GM18508 (cell line): ENCODE measurements at regions not wholly inside any gene's neighbourhood (a gene's known extent, or its start where the extent isn't known, plus 50 kb on each side); places are given as distances from the start of the nearest gene placed in this dataset.
"Not testable (repeated sequence)": the region's sequence is repeated elsewhere in the genome, so short reads cannot be mapped to it uniquely, and the experiment has no call there.

ENCODE experiments used
- ATAC-seq: cut with Tn5 transposase; IDR thresholded peaks from one replicate; pipeline ENCODE4 v1.9.1; 2021; ENCODE audit warnings: moderate number of reproducible peaks; ENCODE audit not compliant: insufficient read depth, unreplicated experiment

DNA sequence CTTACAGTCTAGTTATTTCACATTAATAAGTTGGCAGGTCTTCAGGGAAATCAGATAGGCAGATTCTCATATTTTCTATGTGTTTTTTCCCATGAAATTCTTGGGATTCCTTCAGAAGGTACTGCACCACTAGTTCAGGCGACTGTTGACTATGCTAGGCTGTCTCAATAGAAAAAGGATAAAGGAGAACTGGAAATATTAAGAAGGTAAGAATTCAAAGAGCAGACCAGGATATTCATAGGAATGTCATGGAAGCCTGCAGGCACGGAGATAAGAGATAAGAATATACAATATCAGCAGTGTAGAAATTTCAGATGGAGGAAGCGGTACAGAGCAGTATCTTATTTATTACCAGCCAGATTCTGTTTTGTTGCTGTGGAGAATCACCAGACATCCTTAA lies 432.1 kb upstream of the MDFIC2 start:
- no peak for ATAC-seq

DNA sequence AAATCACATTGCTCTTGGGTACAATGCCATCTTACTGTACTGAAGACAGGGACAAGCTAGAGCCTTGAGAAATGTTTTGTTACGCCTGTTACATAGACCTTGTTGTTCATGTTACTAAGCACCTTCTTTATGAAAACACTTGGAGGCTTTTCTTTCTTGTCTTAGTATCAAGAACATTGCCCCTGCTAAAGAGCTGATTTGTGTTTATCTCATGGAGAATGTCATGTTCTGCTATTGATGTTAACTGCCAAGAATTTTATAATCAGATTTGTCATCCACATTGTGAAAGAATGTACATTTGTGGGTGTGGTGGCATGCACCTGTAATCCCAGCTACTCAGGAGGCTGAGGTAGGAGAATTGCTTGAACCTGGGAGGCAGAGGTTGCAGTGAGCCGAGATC lies 431.3 kb upstream of the MDFIC2 start:
- no peak for ATAC-seq

DNA sequence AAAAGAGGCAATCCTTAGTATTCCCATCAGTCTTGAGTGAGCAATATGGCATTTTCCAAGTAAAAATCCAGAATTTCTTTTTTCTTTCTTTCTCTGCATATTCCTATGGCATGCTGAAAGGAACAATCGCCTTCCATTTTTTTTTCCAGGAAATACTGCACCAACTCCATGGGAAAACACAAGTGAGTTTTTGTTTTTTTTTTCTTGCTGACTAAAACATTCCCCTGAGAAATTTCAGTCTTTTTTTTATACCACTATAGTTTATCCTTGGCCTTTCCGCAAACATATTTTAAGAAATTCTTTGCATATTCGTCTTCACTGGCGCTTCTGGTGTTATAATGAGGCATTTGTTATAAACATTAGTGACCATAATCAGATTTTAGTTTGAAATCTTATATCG lies 429.6 kb upstream of the MDFIC2 start:
- ATAC-seq: no peak

GRCh38 chr3:70740872-70741271 lies 428.4 kb upstream of the MDFIC2 start:
- no peak for ATAC-seq

GRCh38 chr3:70740071-70740470 lies 427.6 kb upstream of the MDFIC2 start:
- no peak for ATAC-seq

DNA sequence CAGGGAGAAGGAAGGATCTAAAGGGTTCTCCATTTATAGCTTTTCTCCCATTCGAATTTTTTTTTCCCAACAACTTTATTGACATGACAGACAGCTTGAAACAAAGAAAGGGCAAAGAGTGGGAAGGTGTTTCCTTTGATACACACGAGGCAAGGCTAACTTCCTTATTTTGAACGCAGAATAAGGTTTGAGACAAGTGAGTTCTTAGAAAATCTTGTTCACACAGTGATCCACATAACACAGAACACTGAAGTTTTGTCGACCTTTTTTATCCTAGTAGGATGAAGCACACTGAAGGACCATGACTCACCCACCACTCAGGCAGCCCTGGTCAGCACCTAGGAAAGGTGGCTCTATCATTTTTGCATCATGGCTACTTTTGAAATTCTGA lies 425.8 kb upstream of the MDFIC2 start:
- no peak for ATAC-seq

GRCh38 chr3:70737666-70738290 lies 425.3 kb upstream of the MDFIC2 start:
- ATAC-seq: no peak

DNA sequence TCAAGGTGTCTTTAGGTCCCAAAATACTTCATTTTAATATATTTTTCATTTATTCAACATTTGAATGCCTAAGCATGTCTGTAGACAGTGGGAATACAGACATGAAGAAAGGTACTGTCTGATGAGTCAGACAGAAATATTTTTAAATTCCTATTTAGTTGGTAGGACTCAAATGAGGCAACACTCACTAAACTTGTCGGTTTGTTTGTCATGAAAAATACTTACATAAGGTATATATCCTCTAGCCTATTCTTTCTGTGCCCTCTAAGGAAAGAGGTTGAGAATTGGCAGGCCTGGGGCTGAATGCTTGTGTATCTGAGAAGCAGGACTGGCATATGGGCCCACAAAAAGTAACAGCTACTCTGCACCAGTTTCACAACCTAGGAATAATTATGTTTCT lies 423.6 kb upstream of the MDFIC2 start:
- no peak for ATAC-seq

DNA sequence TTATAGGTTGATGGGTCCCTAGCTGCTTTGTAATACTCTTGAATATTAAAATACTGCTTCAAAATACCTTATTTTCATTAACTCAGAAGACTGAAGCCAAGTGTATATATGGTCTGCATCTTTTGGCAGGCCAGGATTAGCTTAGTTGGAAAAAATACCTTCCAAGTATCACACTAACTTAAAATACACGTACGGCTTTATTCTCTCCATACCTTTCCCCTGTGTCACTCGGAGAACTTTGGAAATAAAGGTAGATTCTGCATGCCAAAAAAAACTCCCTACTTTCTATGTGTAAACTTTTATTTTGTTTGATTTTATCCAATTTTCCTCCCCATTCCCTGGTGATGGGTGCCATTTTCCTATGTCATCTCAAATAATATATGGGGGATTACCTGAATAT lies 422.3 kb upstream of the MDFIC2 start:
- ATAC-seq: no peak

DNA sequence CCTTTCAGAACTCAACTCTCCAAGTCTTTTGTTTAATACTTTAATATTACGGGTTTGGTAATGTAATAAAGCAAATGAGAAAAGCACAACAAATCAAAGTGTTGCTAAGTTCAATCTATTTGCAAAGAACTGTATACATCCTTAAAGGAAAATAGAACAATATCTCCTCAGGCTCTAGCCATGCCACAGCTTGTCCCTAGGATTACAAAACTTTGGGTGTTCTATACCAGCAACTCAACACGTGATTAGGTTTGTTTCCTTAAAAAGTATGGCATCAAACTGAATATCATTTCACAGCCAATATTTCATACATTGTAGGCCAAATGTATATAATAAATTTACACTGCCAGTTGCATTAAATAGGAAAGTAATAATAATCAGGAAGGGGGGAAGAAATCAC lies 418.6 kb upstream of the MDFIC2 start:
- no peak for ATAC-seq

- no peak for ATAC-seq
These were observed 417.4 kb upstream of the MDFIC2 start for GRCh38 chr3:70729845-70730244.

- no peak for ATAC-seq
These were observed 415.9 kb upstream of the MDFIC2 start for GRCh38 chr3:70728311-70728710.

- ATAC-seq: no peak
These were observed 414.5 kb upstream of the MDFIC2 start for GRCh38 chr3:70726961-70727360.

- no peak for ATAC-seq
These were observed 413.9 kb upstream of the MDFIC2 start for GRCh38 chr3:70726096-70726938.

DNA sequence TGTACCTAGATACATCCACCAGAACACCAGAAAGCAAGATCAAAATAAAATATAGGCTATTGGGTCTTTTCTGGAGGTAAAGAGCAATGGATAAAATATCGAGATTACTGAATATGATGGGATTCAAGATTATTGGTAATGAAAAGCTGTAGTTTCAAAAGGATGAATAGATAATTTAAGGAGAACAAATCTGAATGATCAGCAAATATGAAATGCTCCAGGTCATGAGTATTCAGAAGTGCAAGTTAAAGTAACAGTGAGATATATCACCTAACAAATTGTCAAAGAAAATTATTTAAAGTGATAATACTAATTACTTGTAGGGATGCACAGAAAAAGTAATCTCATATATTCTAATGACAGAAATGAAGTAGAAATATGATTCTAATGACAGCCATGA lies 409.6 kb upstream of the MDFIC2 start:
- no peak for ATAC-seq

GRCh38 chr3:70716832-70717231 lies 404.4 kb upstream of the MDFIC2 start:
- ATAC-seq: no peak

DNA sequence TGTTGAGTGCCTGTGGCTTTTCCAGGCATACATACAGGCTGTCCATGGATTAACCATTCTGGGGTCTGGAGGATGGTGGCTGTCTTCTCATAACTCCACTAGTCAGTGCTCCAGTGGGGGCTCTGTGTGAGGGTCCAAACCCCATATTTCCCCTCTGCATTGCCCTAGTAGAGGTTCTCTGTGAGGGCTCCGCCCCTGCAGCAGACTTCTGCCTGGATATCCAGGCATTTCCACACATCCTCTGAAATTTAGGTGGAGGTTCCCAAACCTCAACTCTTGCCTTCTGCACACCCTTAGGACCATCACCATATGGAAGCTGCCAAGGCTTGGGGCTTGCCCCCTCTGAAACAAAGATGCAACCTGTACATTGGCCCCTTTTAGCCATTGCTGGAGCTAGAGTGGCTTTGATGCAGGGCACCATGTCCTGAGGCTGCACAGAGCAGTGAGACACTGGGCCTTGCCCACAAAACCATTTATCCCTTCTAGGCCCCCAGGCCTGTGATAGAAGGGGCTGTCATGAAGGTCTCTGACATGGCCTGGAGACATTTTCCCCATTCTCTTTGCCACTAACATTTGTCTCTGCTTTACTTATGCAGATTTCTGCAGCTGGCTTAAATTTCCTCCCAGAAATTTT lies 400.1 kb upstream of the MDFIC2 start:
- ATAC-seq: no peak

DNA sequence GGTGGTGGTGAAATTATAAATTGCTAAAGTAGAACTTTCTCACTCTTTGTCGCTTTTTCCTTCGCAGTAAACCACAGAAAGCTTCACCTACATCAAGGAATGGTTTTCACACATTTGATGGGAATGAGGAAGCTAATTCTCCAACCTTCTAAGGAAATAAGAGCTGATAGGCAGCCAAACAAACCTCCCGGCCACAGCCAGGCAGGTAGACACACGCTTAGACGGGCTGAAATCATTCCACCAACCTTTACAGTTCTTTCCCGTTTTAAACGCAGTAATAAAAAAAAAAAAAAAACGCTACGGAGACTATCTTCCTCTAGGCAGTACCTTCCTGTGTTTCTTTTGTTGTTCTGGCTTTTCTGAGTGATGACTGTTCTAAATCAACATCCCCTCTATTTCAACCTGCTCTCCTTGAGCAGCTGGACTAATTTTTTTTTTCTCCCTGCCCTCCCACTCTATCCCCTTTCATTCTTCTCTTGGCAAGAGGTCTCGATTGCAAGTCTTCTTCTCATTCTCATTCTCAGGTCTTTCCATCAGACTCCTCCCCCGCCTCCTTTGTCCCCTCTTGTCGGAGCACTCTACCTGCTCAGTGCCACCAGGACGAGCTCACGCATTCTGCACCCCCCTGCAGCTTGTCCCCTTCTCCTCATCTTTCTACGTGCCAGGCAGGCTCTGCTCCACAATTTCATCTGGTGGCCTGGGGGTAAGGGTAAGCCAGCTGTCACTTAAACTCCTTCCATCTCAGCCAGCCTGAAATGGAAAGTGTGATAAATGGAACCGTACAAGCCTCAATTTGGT lies 391.1 kb upstream of the MDFIC2 start:
- ATAC-seq: no peak

- no peak for ATAC-seq
These were observed 389.7 kb upstream of the MDFIC2 start for GRCh38 chr3:70702132-70702531.

DNA sequence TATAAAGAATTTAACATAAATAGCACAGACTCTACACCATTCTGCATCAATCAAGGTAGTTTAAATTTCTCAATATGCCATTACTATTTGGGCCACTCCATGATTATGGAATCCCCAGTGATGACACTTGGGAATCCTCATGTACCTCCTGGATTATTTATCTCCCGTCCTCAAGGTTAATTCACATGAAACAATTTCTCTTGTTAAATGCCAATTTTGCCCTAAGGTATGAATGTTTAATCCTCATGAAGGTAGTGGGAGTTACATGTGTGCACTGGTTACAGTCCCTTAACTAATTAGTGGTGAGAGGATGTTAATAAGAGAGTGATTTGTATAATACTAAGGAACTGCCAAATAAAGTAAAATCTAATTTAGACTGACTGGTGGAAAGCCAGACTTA lies 372.3 kb upstream of the MDFIC2 start:
- no peak for ATAC-seq

DNA sequence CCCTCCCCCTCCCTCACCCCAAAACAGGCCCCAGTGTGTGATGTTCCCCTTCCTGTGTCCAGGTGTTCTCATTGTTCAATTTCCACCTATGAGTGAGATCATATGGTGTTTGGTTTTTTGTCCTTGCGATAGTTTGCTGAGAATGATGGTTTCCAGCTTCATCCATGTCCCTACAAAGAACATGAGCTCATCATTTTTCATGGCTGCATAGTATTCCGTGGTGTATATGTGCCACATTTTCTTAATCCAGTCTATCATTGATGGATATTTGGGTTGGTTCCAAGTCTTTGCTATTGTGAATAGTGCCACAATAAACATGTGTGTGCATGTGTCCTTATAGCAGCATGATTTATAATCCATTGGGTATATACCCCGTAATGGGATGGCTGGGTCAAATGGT lies 363.4 kb upstream of the MDFIC2 start:
- not testable (repeated sequence) for ATAC-seq
